ENCODE measurements at regions not wholly inside any gene's neighbourhood (a gene's known extent, or its start where the extent isn't known, plus 50 kb on each side); places are given as distances from the start of the nearest gene placed in this dataset.

DNA sequence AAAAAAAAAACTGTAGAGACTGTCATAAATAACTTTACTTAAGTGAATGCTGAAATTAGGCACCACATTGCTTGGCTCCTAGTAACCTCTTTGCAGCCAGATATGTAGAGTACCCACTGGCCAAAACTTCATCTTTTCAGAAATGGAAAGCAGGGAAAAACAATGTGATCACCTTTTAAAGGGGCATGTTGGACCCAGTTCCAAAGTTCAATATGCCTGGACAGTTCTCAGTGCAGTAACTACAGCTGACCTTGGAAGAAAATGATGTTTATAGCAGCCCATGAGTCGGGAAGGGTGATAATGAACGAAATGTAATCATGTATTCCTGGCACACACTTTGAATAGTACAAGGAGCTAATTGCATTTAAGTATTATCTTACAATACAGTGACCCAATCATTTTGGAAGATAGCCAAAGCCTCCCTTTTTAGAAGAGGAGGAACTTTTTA lies 93.6 kb upstream of the TAB2 start:
- Mint-ChIP-seq H3K27ac (no peak overlapping the region), H3K9me3 (no peaks in the 10 kb centered on the region), H3K4me1 (peaks cover 19% of the 10 kb centered on the region), H3K27me3 (ENCODE audit: insufficient read depth, low read depth, poor library complexity) (peaks cover 2% of the 10 kb centered on the region), H3K4me3 (no peak overlapping the region), H3K36me3 (ENCODE audit: low read depth) (no peaks in the 10 kb centered on the region)
- ATAC-seq (no peak), DNase-seq (ENCODE audit: low spot score) (no peak)
- Histone ChIP-seq H4K20me1 (replicated peaks; ENCODE audit: insufficient read depth) (no peaks in the 10 kb centered on the region), H3K36me3 (ENCODE audit: insufficient read depth) (no peaks in the 10 kb centered on the region), H3K79me2 (replicated peaks; ENCODE audit: insufficient read depth) (no peaks in the 10 kb centered on the region), H3F3A (replicated peaks; ENCODE audit: low read depth) (no peaks in the 10 kb centered on the region), H3K4me2 (no peak overlapping the region), H3K4me3 (no peak overlapping the region), H2AFZ (no peak overlapping the region), H3K27me3 (ENCODE audit: insufficient read depth) (no peaks in the 10 kb centered on the region), H3K4me1 (ENCODE audit: insufficient read depth) (peaks cover 15% of the 10 kb centered on the region), H3K27ac (ENCODE audit: low read depth) (no peak overlapping the region), H3K9me2 (ENCODE audit: insufficient read depth) (no peaks in the 10 kb centered on the region)
- TF ChIP-seq CREB1 (CRISPR knock-in tag; IDR thresholded peaks at IDR 0.05; ENCODE audit: low read depth) (no peak), NANOG (IDR thresholded peaks at IDR 0.05; ENCODE audit: borderline replicate concordance) (no peak), ZNF114 (CRISPR knock-in tag; IDR thresholded peaks at IDR 0.05) (no peak), ZNF331 (CRISPR knock-in tag; IDR thresholded peaks at IDR 0.05; ENCODE audit: low read depth) (no peak), EZH2phosphoT487 (IDR thresholded peaks at IDR 0.05; ENCODE audit: unreplicated experiment) (no peak), POLR2AphosphoS5 (IDR thresholded peaks at IDR 0.05; ENCODE audit: low read depth) (no peak), EZH2 (IDR thresholded peaks at IDR 0.05; ENCODE audit: low read depth, unreplicated experiment) (no peak), STAT1 (IDR thresholded peaks at IDR 0.05; ENCODE audit: unreplicated experiment) (no peak), JUNB (IDR thresholded peaks at IDR 0.05; ENCODE audit: unreplicated experiment) (no peak)
- TF ChIP-seq, protein P1, sequence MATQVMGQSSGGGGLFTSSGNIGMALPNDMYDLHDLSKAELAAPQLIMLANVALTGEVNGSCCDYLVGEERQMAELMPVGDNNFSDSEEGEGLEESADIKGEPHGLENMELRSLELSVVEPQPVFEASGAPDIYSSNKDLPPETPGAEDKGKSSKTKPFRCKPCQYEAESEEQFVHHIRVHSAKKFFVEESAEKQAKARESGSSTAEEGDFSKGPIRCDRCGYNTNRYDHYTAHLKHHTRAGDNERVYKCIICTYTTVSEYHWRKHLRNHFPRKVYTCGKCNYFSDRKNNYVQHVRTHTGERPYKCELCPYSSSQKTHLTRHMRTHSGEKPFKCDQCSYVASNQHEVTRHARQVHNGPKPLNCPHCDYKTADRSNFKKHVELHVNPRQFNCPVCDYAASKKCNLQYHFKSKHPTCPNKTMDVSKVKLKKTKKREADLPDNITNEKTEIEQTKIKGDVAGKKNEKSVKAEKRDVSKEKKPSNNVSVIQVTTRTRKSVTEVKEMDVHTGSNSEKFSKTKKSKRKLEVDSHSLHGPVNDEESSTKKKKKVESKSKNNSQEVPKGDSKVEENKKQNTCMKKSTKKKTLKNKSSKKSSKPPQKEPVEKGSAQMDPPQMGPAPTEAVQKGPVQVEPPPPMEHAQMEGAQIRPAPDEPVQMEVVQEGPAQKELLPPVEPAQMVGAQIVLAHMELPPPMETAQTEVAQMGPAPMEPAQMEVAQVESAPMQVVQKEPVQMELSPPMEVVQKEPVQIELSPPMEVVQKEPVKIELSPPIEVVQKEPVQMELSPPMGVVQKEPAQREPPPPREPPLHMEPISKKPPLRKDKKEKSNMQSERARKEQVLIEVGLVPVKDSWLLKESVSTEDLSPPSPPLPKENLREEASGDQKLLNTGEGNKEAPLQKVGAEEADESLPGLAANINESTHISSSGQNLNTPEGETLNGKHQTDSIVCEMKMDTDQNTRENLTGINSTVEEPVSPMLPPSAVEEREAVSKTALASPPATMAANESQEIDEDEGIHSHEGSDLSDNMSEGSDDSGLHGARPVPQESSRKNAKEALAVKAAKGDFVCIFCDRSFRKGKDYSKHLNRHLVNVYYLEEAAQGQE (IDR thresholded peaks at IDR 0.05; ENCODE audit: unreplicated experiment), result no peak
- TF ChIP-seq, protein P2, sequence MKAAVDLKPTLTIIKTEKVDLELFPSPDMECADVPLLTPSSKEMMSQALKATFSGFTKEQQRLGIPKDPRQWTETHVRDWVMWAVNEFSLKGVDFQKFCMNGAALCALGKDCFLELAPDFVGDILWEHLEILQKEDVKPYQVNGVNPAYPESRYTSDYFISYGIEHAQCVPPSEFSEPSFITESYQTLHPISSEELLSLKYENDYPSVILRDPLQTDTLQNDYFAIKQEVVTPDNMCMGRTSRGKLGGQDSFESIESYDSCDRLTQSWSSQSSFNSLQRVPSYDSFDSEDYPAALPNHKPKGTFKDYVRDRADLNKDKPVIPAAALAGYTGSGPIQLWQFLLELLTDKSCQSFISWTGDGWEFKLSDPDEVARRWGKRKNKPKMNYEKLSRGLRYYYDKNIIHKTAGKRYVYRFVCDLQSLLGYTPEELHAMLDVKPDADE (IDR thresholded peaks at IDR 0.05), result no peak
- TF ChIP-seq, protein P3, sequence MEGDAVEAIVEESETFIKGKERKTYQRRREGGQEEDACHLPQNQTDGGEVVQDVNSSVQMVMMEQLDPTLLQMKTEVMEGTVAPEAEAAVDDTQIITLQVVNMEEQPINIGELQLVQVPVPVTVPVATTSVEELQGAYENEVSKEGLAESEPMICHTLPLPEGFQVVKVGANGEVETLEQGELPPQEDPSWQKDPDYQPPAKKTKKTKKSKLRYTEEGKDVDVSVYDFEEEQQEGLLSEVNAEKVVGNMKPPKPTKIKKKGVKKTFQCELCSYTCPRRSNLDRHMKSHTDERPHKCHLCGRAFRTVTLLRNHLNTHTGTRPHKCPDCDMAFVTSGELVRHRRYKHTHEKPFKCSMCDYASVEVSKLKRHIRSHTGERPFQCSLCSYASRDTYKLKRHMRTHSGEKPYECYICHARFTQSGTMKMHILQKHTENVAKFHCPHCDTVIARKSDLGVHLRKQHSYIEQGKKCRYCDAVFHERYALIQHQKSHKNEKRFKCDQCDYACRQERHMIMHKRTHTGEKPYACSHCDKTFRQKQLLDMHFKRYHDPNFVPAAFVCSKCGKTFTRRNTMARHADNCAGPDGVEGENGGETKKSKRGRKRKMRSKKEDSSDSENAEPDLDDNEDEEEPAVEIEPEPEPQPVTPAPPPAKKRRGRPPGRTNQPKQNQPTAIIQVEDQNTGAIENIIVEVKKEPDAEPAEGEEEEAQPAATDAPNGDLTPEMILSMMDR (conservative IDR thresholded peaks at IDR 0.05; ENCODE audit: low read depth in 2 of 2), result no peak
- TF ChIP-seq, protein P4, sequence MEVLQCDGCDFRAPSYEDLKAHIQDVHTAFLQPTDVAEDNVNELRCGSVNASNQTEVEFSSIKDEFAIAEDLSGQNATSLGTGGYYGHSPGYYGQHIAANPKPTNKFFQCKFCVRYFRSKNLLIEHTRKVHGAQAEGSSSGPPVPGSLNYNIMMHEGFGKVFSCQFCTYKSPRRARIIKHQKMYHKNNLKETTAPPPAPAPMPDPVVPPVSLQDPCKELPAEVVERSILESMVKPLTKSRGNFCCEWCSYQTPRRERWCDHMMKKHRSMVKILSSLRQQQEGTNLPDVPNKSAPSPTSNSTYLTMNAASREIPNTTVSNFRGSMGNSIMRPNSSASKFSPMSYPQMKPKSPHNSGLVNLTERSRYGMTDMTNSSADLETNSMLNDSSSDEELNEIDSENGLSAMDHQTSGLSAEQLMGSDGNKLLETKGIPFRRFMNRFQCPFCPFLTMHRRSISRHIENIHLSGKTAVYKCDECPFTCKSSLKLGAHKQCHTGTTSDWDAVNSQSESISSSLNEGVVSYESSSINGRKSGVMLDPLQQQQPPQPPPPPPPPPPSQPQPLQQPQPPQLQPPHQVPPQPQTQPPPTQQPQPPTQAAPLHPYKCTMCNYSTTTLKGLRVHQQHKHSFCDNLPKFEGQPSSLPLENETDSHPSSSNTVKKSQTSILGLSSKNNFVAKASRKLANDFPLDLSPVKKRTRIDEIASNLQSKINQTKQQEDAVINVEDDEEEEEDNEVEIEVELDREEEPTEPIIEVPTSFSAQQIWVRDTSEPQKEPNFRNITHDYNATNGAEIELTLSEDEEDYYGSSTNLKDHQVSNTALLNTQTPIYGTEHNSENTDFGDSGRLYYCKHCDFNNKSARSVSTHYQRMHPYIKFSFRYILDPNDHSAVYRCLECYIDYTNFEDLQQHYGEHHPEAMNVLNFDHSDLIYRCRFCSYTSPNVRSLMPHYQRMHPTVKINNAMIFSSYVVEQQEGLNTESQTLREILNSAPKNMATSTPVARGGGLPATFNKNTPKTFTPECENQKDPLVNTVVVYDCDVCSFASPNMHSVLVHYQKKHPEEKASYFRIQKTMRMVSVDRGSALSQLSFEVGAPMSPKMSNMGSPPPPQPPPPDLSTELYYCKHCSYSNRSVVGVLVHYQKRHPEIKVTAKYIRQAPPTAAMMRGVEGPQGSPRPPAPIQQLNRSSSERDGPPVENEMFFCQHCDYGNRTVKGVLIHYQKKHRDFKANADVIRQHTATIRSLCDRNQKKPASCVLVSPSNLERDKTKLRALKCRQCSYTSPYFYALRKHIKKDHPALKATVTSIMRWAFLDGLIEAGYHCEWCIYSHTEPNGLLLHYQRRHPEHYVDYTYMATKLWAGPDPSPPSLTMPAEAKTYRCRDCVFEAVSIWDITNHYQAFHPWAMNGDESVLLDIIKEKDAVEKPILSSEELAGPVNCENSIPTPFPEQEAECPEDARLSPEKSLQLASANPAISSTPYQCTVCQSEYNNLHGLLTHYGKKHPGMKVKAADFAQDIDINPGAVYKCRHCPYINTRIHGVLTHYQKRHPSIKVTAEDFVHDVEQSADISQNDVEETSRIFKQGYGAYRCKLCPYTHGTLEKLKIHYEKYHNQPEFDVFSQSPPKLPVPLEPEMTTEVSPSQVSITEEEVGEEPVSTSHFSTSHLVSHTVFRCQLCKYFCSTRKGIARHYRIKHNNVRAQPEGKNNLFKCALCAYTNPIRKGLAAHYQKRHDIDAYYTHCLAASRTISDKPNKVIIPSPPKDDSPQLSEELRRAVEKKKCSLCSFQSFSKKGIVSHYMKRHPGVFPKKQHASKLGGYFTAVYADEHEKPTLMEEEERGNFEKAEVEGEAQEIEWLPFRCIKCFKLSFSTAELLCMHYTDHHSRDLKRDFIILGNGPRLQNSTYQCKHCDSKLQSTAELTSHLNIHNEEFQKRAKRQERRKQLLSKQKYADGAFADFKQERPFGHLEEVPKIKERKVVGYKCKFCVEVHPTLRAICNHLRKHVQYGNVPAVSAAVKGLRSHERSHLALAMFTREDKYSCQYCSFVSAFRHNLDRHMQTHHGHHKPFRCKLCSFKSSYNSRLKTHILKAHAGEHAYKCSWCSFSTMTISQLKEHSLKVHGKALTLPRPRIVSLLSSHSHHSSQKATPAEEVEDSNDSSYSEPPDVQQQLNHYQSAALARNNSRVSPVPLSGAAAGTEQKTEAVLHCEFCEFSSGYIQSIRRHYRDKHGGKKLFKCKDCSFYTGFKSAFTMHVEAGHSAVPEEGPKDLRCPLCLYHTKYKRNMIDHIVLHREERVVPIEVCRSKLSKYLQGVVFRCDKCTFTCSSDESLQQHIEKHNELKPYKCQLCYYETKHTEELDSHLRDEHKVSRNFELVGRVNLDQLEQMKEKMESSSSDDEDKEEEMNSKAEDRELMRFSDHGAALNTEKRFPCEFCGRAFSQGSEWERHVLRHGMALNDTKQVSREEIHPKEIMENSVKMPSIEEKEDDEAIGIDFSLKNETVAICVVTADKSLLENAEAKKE (CRISPR knock-in tag; IDR thresholded peaks at IDR 0.05), result no peak
